ENCODE measurements at regions not wholly inside any gene's neighbourhood (a gene's known extent, or its start where the extent isn't known, plus 50 kb on each side); places are given as distances from the start of the nearest gene placed in this dataset.
"Not testable (repeated sequence)": the region's sequence is repeated elsewhere in the genome, so short reads cannot be mapped to it uniquely, and the experiment has no call there.

DNA sequence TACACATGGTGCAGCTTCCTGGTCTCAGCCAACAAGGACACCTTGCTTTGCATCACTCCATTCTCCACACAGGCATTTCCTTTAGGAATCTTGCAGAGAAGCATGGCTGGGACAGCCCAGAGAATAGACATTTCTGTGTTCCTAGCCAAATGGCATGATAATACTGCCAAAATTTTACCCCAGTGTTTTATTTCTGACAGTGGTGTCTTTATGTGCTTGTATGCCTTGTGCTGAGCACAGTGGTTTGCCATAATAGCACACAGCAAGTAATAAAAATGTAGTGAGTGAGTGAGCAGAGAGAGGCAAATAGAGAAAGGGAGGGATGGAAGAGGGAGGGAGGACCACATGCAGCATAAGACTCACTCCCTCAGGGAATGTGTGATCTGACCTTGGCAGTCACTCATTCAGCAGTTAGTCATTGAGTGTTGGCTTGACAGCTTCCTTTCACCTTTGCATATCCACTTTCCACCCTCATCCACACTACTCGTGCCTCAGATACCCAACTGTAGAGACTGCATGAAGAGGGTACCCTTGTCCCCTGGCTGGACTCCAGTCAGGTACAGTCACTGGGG is 212.8 kb upstream of the CCDC196 start:
- no peak for ATAC-seq
- TF ChIP-seq ZC3H10 (CRISPR knock-in tag; IDR thresholded peaks at IDR 0.05) = no peak
- no peak for TF ChIP-seq ARNTL (CRISPR knock-in tag; IDR thresholded peaks at IDR 0.05; ENCODE audit: borderline replicate concordance, low read depth)
- no peak for TF ChIP-seq ZFP30 (CRISPR knock-in tag; IDR thresholded peaks at IDR 0.05)
- TF ChIP-seq TCF4 (CRISPR knock-in tag; IDR thresholded peaks at IDR 0.05; ENCODE audit: borderline replicate concordance) = no peak
- TF ChIP-seq, protein P1, sequence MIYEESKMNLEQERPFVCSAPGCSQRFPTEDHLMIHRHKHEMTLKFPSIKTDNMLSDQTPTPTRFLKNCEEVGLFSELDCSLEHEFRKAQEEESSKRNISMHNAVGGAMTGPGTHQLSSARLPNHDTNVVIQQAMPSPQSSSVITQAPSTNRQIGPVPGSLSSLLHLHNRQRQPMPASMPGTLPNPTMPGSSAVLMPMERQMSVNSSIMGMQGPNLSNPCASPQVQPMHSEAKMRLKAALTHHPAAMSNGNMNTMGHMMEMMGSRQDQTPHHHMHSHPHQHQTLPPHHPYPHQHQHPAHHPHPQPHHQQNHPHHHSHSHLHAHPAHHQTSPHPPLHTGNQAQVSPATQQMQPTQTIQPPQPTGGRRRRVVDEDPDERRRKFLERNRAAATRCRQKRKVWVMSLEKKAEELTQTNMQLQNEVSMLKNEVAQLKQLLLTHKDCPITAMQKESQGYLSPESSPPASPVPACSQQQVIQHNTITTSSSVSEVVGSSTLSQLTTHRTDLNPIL (CRISPR knock-in tag; IDR thresholded peaks at IDR 0.05; ENCODE audit: low read depth) = no peak
- TF ChIP-seq, protein P2, sequence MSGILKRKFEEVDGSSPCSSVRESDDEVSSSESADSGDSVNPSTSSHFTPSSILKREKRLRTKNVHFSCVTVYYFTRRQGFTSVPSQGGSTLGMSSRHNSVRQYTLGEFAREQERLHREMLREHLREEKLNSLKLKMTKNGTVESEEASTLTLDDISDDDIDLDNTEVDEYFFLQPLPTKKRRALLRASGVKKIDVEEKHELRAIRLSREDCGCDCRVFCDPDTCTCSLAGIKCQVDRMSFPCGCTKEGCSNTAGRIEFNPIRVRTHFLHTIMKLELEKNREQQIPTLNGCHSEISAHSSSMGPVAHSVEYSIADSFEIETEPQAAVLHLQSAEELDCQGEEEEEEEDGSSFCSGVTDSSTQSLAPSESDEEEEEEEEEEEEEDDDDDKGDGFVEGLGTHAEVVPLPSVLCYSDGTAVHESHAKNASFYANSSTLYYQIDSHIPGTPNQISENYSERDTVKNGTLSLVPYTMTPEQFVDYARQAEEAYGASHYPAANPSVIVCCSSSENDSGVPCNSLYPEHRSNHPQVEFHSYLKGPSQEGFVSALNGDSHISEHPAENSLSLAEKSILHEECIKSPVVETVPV (CRISPR knock-in tag; IDR thresholded peaks at IDR 0.05) = no peak
- no peak for TF ChIP-seq ISL1 (CRISPR knock-in tag; IDR thresholded peaks at IDR 0.05)
- TF ChIP-seq, protein P3, sequence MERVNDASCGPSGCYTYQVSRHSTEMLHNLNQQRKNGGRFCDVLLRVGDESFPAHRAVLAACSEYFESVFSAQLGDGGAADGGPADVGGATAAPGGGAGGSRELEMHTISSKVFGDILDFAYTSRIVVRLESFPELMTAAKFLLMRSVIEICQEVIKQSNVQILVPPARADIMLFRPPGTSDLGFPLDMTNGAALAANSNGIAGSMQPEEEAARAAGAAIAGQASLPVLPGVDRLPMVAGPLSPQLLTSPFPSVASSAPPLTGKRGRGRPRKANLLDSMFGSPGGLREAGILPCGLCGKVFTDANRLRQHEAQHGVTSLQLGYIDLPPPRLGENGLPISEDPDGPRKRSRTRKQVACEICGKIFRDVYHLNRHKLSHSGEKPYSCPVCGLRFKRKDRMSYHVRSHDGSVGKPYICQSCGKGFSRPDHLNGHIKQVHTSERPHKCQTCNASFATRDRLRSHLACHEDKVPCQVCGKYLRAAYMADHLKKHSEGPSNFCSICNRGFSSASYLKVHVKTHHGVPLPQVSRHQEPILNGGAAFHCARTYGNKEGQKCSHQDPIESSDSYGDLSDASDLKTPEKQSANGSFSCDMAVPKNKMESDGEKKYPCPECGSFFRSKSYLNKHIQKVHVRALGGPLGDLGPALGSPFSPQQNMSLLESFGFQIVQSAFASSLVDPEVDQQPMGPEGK (CRISPR knock-in tag; IDR thresholded peaks at IDR 0.05; ENCODE audit: borderline replicate concordance) = no peak
- TF ChIP-seq BACH2 (CRISPR knock-in tag; IDR thresholded peaks at IDR 0.05; ENCODE audit: borderline replicate concordance) = no peak
- TF ChIP-seq PPARA (CRISPR knock-in tag; IDR thresholded peaks at IDR 0.05; ENCODE audit: borderline replicate concordance) = no peak
- TF ChIP-seq, protein P4, sequence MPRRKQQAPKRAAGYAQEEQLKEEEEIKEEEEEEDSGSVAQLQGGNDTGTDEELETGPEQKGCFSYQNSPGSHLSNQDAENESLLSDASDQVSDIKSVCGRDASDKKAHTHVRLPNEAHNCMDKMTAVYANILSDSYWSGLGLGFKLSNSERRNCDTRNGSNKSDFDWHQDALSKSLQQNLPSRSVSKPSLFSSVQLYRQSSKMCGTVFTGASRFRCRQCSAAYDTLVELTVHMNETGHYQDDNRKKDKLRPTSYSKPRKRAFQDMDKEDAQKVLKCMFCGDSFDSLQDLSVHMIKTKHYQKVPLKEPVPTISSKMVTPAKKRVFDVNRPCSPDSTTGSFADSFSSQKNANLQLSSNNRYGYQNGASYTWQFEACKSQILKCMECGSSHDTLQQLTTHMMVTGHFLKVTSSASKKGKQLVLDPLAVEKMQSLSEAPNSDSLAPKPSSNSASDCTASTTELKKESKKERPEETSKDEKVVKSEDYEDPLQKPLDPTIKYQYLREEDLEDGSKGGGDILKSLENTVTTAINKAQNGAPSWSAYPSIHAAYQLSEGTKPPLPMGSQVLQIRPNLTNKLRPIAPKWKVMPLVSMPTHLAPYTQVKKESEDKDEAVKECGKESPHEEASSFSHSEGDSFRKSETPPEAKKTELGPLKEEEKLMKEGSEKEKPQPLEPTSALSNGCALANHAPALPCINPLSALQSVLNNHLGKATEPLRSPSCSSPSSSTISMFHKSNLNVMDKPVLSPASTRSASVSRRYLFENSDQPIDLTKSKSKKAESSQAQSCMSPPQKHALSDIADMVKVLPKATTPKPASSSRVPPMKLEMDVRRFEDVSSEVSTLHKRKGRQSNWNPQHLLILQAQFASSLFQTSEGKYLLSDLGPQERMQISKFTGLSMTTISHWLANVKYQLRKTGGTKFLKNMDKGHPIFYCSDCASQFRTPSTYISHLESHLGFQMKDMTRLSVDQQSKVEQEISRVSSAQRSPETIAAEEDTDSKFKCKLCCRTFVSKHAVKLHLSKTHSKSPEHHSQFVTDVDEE (CRISPR knock-in tag; IDR thresholded peaks at IDR 0.05) = no peak
- TF ChIP-seq TOX (CRISPR knock-in tag; IDR thresholded peaks at IDR 0.05; ENCODE audit: borderline replicate concordance) = no peak
- no peak for TF ChIP-seq GLIS3 (CRISPR knock-in tag; IDR thresholded peaks at IDR 0.05)
- TF ChIP-seq OSR1 (CRISPR knock-in tag; IDR thresholded peaks at IDR 0.05) = no peak
- no peak for TF ChIP-seq RARB (CRISPR knock-in tag; IDR thresholded peaks at IDR 0.05)
- TF ChIP-seq ZNF8 (CRISPR knock-in tag; IDR thresholded peaks at IDR 0.05) = no peak
- TF ChIP-seq ZFP3 (CRISPR knock-in tag; IDR thresholded peaks at IDR 0.05) = no peak
- TF ChIP-seq, protein P5, sequence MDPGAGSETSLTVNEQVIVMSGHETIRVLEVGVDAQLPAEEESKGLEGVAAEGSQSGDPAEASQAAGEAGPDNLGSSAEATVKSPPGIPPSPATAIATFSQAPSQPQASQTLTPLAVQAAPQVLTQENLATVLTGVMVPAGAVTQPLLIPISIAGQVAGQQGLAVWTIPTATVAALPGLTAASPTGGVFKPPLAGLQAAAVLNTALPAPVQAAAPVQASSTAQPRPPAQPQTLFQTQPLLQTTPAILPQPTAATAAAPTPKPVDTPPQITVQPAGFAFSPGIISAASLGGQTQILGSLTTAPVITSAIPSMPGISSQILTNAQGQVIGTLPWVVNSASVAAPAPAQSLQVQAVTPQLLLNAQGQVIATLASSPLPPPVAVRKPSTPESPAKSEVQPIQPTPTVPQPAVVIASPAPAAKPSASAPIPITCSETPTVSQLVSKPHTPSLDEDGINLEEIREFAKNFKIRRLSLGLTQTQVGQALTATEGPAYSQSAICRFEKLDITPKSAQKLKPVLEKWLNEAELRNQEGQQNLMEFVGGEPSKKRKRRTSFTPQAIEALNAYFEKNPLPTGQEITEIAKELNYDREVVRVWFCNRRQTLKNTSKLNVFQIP (CRISPR knock-in tag; IDR thresholded peaks at IDR 0.05; ENCODE audit: borderline replicate concordance, low read depth) = no peak
- TF ChIP-seq ZNF70 (CRISPR knock-in tag; IDR thresholded peaks at IDR 0.05) = no peak

DNA sequence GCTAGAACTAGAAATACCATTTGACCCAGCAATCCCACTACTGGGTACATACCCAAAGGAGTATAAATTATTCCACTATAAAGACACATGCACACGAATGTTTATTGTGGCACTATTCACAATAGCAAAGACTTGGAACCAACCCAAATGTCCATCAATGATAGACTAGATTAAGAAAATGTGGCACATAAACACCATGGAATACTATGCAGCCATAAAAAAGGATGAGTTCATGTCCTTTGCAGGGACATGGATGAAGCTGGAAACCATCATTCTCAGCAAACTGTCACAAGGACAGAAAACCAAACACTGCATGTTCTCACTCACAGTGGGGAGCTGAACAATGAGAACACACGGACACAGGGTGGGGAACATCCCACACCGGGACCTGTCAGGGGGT is 207.8 kb upstream of the CCDC196 start:
- ATAC-seq = not testable (repeated sequence)

DNA sequence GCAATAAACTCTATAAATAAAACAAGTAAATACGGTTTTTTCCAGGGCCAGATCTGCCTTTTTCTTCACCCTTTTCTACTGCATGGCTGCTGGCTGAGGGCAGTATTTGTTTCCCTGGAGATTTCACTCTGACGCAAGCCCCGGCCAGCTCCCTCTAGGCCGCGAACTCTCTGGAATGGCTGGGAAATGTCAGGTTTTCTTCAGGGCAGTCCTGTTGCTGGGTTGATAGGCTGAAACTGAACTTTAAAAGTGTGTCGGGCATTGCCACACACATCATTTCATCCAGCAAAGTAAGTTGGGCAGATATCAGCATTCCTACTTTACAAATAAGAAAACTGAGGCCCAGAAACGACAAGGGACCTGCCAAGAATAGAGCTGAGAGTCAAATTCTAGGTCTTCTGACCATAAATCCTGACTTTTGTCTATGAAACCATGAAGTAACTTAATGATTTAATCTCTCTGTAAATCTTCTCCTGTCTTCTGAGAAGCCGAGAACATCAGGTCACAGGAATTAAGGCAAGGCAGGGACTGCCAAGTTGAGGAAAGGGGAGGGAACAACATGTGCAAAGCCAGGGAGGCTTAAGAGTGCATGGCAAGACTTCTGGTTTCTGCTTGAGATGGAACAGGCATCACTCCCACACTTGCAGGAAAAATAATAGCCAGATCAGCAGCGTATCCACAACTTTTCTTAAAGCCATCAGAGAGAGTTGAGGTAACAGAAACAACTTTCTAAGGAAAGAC is 205.0 kb upstream of the CCDC196 start:
- no peak for ATAC-seq
- TF ChIP-seq RARB (CRISPR knock-in tag; IDR thresholded peaks at IDR 0.05) (no peak), BACH2 (CRISPR knock-in tag; IDR thresholded peaks at IDR 0.05; ENCODE audit: borderline replicate concordance) (no peak), ZNF565 (CRISPR knock-in tag; conservative IDR thresholded peaks at IDR 0.05; ENCODE audit: low read depth) (no peak), SNAI2 (CRISPR knock-in tag; IDR thresholded peaks at IDR 0.05) (no peak), TOX (CRISPR knock-in tag; IDR thresholded peaks at IDR 0.05; ENCODE audit: borderline replicate concordance) (no peak), ZFP3 (CRISPR knock-in tag; IDR thresholded peaks at IDR 0.05) (no peak), ZNF8 (CRISPR knock-in tag; IDR thresholded peaks at IDR 0.05) (no peak), ESRRG (CRISPR knock-in tag; IDR thresholded peaks at IDR 0.05) (no peak), CSDC2 (CRISPR knock-in tag; IDR thresholded peaks at IDR 0.05) (no peak), OSR1 (CRISPR knock-in tag; IDR thresholded peaks at IDR 0.05) (no peak)
- TF ChIP-seq, protein P3 (CRISPR knock-in tag; IDR thresholded peaks at IDR 0.05; ENCODE audit: borderline replicate concordance) = no peak
- TF ChIP-seq, protein P1 (CRISPR knock-in tag; IDR thresholded peaks at IDR 0.05; ENCODE audit: low read depth) = no peak

All from SK-N-SH treated with all-trans-retinoic acid at 6 μM for 48 hours (cell line).